NCI-H1930 (cell line): ENCODE measurements at regions not wholly inside any gene's neighbourhood (a gene's known extent, or its start where the extent isn't known, plus 50 kb on each side); places are given as distances from the start of the nearest gene placed in this dataset.
A peak's percentile ranks its signal among the peaks of the same experiment; 100 is the strongest.

Experiments
- DNase-seq, 2 experiments: peaks; one replicate each; lab custom pipeline; 2025; lab: John Stamatoyannopoulos, UW

DNA sequence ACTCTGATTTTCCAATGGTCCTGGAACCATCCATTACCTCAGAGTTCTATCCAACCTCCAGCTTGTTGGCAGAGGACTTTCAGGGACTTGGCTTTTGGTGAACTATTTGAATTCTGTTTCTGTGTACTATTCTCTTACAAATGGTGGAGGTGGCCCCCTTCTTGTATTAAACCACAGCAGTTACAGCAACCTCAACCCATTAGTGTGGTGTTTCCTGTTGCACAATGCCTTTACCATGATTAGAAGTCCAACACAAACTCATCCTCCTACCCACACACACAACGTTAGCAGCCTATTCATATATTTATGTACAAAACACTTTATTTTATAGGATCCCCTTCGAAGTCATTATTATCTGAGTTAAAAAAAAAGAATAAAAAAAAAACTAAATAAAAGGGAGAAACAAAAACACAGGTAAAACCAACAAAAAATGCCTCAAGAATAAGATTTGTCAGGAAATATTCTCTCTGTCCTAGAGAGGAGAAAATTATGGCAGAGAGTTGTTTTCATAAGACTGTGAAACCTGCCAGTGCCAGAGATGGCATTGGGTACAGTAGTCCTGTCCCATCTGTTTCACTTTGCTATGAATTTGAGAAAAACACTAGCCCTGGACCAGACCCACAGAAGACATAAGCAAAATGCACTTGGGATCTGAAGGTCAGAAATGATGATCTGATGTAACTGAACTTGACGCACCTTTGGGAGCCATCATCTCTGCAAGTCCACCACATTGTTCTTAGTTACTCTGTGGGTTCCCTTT, 1896.0 kb upstream of the PIK3C3 start:
- no peak for DNase-seq

DNA sequence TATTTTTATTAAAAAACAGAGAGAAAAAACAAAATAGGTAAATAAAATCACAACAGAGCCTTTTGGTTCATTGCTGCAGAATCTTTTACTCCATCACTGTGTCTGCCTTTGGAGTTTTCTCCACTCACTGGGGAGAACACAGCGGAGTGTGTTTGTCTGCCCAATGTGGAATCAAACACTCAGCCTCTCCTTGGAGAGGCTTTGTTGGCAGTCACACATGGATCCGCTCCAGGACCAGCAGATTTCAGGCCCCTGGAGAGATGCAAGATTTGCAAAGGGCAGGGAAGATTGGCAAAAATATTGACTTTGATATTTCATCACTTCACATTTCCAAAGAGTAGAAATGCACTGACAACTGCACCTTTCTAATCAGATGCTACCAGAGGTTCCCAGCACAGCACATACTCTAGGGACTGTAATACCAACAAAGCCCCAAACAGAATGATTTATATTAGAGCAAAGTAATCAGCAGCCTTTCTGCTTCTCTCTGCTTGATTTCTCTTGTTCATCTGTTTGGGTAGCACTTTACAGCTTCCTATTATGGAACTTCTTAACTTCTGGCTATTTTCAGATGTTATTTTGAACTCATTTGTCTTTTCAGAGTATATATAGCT, 1898.8 kb upstream of the PIK3C3 start:
- peak in 1 of 2 experiments; percentile 37 for DNase-seq

DNA sequence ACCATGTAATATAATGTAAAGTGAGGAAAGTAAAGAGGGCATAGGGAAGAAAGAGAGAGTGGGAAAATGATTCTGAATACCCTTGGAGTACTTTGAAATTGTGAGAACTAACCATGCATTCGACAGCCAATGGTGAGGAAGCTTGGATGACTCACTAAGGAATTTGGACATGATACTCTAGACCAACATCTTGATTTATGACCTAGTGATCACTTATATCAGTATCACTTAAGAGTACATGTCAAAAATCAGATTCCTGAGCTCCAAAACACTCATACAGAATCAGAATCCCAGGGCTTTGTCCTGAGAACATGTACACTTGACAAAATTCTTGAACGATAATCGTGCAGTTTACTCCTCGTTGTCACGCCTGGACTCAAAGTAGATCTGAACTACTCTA, 1899.8 kb upstream of the PIK3C3 start:
- DNase-seq, result no peak

DNA sequence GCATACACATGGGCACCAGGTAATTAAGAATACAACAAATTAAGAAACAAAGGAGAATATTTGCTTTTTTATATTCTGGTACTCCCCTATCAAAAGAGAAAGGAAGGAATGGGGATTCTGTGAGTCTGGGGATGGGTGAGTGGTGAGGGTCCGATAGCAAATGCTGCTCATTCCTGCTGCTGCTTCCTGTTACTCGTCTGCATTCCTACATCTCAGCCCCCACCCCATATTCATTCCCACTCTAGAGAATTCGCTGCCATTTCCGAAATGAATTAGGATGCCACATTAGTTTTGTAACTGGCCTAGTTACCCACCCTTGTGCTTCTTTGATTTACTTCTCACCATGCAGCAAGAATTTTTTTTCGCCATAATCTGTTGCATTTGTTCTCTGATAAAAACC, 1905.3 kb upstream of the PIK3C3 start:
- DNase-seq, result no peak

DNA sequence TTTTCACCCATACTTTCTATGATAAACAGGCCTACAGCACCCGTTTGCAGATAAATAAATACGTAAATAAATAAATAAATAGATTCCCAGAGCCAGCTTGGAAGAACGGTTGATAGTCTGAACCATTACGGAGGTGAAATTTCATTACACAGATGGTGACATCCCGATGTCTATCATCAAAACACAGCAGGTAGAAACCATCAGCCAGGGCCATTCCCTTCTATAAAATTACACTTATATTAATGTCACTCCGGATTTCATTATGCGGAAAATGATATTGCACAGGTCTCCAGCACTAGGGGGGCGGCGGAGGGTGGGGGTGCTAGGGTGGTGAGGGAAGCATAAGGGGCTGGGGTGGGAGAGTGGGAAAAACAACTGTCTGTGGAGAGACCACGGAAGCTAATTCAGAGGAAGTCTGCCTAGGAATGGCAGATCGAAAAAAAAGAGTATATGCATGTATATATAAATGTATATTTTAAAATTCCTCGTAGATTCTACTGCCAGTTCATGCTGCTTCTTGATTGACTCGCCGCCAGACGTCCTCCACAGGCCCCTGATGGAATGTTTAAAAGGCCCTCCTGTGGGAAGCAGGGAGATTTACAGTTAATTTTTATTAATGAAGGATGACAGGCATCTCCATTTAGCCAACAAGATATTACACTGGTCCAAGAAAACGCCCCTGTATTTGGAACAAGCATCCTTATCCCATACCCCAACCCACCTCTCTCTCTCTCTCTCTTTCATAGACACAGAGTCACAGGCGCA, 1906.0 kb upstream of the PIK3C3 start:
- DNase-seq, result no peak

DNA sequence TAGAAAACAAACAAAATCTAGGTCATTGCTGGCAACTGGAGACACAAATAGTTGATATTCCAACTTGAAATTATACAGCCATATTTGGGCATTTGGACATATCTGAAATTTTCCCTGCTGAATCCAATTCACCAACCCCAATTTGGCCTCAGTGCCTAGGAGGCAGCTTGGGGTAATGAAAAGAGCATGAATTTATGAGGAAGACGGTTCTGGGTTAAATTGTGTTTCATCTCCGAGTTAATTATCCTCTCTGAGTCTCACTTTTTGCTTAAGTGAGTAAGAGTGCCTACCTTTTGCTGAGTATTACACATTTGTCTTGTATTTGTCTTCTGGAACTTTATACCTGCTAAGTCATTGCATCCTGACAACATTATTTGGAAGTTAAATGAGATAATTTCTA, 1906.8 kb upstream of the PIK3C3 start:
- DNase-seq, result no peak

DNA sequence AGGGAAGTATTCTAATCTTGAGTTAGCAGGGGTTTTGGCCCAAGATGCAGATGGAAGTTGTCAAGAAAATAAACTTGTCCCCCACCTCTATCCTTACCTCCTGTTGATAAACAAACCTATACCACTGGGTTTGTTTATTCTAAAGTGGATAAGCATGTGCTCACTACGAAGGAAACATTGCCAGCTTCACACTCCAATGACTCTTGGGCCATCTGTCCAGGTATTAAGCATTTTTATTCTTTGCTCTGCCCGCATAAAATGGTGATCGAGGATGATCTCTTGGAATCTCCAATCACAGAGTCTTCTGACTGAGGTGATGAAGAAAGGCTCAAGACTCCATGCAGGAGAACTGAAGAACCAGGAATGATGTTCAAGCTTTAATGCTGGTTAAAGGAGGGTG, 1908.4 kb upstream of the PIK3C3 start:
- no peak for DNase-seq

DNA sequence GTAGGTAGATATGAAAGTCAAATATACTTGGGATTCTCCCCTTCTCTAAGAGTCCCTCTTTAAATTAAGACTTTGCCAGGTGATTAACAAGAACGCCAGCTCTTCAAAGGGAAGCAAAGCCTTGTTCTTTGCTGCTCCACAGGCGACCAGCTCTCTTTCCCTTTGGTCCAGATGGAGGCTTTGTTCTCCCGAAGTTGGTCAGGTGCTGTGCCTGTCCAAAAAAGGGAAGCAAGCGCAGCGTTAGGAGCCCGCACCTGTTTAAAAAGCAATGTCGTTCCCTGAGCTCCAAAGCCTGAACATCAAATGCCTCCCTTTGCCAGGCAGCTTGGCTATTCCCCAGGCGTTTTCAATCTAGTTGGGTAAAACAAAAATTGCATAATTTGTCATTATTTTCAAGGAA, 1913.1 kb upstream of the PIK3C3 start:
- DNase-seq, result no peak

DNA sequence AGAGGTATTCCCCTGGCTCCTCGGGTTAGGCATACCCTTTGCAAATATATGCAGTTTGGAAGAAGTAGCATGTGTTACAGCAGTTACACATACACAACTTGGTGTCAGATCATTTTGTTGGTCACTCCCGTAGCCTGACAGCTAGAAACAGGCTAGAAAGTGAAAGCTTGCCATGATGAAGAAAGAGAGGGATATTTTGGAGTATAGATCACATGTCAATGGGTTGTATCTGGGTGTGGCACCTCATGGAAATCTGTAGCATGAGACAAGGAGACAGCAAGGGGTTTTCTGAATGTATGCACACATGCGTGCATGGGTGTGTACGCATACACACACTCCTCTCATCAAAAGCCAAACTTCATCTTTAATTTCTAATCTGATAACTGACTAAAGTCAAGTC, 1914.5 kb upstream of the PIK3C3 start:
- no peak for DNase-seq

DNA sequence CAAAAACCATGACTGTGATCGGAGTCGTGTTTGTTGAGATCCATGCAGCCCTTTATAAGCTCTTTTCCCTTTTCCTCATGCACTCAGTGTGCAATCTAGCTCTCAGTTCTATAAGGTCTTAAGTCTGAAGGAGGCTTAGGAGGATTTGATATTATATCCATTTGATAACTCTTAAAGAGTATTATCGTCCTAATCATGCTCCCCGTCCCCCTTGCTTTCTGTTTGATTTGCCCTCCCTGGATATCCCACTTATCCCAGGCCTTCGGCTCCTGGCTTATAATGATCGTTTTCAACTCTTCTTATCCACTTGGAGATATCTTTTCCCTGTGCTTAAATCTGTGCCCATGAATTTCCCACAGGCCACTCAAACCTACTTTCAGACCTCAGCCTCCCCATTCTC, 1917.7 kb upstream of the PIK3C3 start:
- DNase-seq, result no peak

DNA sequence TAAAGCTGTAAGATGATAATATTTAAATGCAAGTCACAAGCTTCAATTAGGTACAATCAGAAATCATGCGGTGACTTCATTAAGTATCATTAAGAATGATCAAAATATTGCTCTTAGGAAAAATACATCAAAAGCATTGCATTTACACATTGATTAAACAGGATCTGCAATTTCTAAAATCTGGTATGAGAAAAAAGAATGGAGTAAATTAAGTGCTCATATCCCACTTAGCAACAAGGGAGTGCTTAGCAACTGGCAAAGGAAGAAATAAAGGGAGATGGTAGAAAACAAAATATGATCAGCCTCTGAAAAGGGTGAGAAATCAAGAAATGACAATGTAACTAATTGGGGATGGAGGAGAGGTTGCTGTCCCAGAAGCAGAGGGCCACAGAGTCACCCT, 1918.2 kb upstream of the PIK3C3 start:
- no peak for DNase-seq

DNA sequence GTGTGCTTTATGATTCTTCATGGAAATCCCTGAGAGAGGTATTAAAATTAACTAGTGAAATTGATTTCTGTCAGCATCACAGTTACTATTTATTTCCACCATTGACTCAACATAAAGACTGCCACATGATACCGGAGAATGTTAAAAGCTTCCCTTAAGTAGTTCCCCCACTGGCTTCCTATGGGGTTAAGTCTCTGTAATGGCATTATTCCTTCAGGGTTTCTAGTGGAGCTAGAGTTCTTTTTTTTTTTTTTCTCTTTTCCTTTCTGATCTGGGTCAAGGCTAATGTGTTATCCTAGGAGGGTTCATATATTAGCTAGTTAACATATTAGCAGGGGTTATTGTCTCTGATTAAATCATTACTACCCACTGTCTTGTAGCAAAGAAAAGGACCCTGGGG, 1919.1 kb upstream of the PIK3C3 start:
- no peak for DNase-seq

DNA sequence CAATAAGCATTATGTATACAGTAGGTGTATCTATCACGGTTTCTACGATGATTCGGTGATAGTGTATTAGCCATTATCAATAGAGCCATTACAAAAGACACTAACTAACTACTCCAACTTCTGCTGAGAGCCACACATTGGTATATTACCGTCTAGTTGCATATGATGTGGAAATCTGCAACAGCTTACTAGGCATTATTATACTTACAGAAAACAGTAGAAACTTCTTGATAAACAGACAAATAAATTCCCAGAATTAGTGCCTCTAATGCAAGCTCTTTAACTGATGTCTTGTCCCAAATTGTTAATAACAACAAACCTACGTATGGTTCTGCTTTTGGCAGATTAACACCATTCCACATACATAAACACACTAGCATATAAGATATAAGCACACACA, 1923.0 kb upstream of the PIK3C3 start:
- DNase-seq, result no peak

DNA sequence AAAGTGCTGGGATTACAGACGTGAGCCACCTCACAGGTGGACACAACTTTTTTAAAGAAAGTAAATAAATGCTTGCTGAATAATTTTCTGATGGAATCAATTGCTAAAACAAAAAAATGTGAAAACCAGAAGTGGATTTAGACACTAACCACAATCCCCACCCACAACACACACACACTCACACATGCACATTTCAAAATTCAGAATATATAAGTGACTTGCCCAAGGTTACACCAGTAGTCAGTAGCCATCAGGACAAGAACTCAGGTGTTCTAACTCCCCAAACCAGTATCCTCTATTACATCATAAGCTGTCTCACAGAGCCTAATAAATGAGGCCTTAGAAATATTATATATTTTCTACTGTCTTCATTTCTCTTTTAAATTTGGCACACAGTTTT, 1923.6 kb upstream of the PIK3C3 start:
- no peak for DNase-seq

DNA sequence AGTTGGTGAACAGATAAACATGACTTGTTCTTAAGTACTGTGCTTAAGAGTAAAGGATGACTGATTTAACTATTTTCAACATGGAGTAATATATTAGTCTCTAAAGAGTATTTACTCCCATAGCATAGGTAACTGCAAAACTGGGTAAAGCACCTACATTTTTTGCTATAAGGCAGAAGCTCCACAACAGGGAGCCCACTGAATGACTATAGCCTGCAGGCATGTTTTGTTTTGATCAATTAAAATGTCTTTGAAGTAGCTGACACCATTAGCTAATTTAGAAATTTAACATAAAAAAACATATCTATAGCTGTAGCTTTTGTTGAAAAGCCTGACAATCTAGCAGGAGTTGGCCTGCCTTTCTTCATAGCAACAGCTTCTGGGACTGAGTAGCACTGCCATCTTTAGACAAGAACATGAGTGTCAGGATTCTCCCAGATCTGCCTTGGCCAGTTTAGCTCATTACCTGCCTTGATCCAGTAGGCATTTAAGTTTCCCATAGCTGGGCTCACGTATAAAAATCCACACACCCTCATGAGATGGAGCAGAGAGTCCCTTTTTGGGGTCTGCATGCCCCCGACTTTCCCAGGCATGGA, 1935.1 kb upstream of the PIK3C3 start:
- no peak for DNase-seq

DNA sequence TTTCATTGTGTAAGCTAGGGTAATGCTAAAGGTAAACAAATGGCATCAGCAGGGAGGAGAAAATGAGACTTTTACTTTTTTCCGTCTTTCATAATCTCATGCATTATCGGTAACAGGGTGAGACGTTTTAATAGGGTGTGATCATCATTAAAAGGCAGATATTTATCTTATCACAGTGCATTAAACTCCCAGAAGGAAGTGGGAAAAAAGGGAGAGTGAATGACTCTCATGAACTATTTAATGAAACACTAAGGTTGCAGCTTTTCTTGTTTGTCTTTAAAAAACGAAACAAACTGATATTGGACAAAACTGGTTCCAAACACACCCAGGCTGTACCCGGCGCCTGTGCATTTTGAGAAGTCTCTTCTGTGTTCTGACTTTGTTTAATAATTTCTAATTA, 1936.8 kb upstream of the PIK3C3 start:
- no peak for DNase-seq

DNA sequence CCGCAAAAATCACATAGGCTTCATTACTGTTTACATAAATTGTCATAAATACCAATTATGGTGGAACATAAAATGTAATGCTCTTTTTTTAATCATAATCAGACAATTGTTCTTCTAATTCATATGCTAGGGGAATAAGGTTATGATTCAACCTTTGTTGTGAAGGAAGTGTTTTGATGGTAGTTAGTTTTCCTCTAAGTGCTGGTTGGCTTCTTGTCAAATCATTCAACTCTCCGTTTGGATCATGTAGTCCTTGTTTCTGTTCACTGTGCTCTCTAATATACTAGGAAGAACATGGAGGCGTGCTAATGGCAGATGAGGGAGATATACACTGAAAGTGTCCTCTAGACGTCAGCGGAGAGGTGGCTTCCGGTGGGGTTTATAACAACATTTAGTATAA, 1938.0 kb upstream of the PIK3C3 start:
- DNase-seq, result peak in 1 of 2 experiments; percentile 47

DNA sequence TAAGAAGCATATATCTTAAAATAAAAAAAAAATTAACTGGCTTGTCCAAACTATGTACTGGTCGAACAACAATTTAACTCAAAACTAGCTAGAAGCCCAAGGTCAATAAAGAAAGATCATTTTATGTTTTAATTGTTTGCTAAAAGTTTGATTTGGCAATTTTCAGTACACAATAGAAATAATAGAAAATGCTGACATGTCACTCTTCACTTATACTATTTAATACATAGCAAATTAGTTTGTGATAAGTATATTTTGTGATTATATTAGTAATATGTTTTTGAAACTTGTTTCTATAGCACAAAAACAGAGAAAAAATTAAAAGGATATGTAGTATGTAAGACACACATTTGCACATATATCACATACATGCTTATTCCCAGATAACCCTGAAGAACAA, 1938.6 kb upstream of the PIK3C3 start:
- DNase-seq, result no peak

DNA sequence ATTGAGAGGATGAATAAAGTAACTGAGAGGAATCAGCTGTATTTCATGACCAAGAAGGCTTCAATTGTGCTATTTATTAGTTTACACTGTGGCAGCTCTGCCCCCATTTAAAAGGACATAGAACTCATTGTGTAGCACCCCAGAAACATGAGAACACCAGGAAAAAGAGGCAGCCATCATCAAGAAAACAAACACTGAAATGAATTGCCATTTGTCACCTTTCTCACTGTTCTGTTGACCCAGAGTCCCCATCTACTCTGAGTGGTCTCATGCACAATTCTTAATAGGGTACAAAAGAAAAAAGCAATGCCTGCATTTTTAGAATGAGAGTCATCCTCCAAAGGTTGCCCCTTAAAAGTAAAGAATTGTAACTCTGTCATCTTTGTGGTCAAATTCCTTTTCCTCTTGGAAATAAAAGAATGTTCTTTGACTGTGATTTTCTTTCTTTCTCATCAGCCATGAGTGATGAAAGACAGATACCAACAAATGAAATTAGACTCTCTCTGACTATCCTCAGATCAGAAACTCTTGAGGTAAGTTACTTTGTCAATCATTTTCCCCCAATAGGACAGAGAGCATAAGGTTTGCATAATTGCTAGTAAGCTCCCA, 1941.9 kb upstream of the PIK3C3 start:
- DNase-seq, result no peak

DNA sequence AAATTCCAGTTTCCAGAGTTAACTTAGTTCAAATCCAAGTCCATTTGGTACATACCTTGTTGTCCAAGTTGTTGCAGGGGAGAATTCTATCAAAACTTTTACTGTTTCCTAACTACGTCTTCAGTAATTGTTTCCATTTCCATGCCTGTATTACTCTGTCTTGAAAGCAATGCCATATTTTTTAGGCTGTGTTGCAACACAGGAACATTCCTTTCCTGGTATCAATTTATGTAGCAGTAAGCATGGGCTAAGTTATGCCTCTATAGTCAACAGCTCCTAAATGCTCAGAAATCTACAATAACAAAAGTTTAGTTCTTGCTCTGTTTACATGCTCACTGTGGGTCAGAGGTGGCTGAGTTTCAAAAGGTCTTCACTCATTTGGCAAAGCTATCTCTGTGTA, 1943.8 kb upstream of the PIK3C3 start:
- no peak for DNase-seq

DNA sequence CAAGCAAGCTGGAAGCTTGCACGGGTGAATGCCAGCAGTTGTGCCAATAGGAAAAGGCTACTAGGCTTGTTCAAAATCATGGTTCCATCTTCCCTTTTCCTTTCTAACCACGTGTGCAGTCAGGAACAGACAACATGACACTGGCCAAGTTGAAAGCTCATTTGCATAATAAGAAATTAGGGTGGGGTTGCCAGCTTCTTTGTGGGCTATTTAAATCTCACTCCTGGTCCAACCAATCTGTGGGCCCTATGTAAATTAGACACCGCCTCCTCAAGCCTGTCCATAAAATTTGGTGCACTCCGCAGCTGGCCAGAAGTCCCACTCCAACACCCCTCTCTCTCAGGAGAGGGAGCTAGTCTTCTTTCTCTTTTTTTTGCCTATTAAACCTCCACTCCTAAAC, 1948.4 kb upstream of the PIK3C3 start:
- no peak for DNase-seq

DNA sequence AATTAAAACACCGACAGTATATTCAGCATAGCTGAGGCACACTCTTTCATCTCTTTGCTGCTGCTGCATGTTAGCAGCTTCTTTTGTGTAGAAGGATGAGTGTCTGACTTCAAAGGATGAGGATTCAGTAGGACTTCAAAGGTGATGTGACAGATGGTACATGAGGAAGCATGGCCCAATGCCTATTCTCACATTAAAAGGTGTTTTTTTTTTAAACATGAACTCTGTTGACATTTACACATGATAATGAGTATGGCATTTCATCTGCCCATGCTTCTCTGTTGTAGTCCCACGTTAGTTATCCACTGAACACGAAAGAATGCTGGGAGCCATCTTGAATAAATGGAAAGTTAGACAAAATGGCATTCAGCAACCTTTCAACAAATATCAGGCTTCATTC, 1950.8 kb upstream of the PIK3C3 start:
- peak; percentile 72 to 83 for DNase-seq
